ENCODE measurements at regions not wholly inside any gene's neighbourhood (a gene's known extent, or its start where the extent isn't known, plus 50 kb on each side); places are given as distances from the start of the nearest gene placed in this dataset.

GRCh38 chr4:127574643-127575042 is 58.1 kb upstream of the INTU start (continued):
- TF ChIP-seq PATZ1 (CRISPR knock-in tag; IDR thresholded peaks at IDR 0.05; ENCODE audit: borderline replicate concordance) (no peak), ZFP30 (CRISPR knock-in tag; IDR thresholded peaks at IDR 0.05) (no peak), CSDC2 (CRISPR knock-in tag; IDR thresholded peaks at IDR 0.05) (no peak), CREB5 (CRISPR knock-in tag; IDR thresholded peaks at IDR 0.05; ENCODE audit: low read depth) (no peak), CSRNP3 (CRISPR knock-in tag; IDR thresholded peaks at IDR 0.05) (no peak)

GRCh38 chr4:127575888-127576287 is 56.9 kb upstream of the INTU start:
- TF ChIP-seq ESRRG (CRISPR knock-in tag; IDR thresholded peaks at IDR 0.05) (no peak), POU6F1 (CRISPR knock-in tag; IDR thresholded peaks at IDR 0.05; ENCODE audit: borderline replicate concordance, low read depth) (no peak), ZNF565 (CRISPR knock-in tag; conservative IDR thresholded peaks at IDR 0.05; ENCODE audit: low read depth) (no peak), TSHZ2 (CRISPR knock-in tag; IDR thresholded peaks at IDR 0.05) (no peak), ZNF8 (CRISPR knock-in tag; IDR thresholded peaks at IDR 0.05) (no peak), OSR1 (CRISPR knock-in tag; IDR thresholded peaks at IDR 0.05) (no peak), CSDC2 (CRISPR knock-in tag; IDR thresholded peaks at IDR 0.05) (no peak), CREB5 (CRISPR knock-in tag; IDR thresholded peaks at IDR 0.05; ENCODE audit: low read depth) (no peak), PATZ1 (CRISPR knock-in tag; IDR thresholded peaks at IDR 0.05; ENCODE audit: borderline replicate concordance) (no peak), RARB (CRISPR knock-in tag; IDR thresholded peaks at IDR 0.05) (no peak), TOX (CRISPR knock-in tag; IDR thresholded peaks at IDR 0.05; ENCODE audit: borderline replicate concordance) (no peak), CSRNP3 (CRISPR knock-in tag; IDR thresholded peaks at IDR 0.05) (no peak), ZNF70 (CRISPR knock-in tag; IDR thresholded peaks at IDR 0.05) (no peak), ZFP3 (CRISPR knock-in tag; IDR thresholded peaks at IDR 0.05) (no peak)
- ATAC-seq: no peak
